ENCODE measurements at regions not wholly inside any gene's neighbourhood (a gene's known extent, or its start where the extent isn't known, plus 50 kb on each side); places are given as distances from the start of the nearest gene placed in this dataset.
A peak's percentile ranks its signal among the peaks of the same experiment; 100 is the strongest.
"Not testable (repeated sequence)": the region's sequence is repeated elsewhere in the genome, so short reads cannot be mapped to it uniquely, and the experiment has no call there.

- TF ChIP-seq CTCF (IDR thresholded peaks at IDR 0.05), result no peak
- H3K36me3 Mint-ChIP-seq (ENCODE audit: low read depth), result peaks cover 6% of the 10 kb centered on the region
These were observed 749.8 kb upstream of the NRXN1 start for GRCh38 chr2:51781691-51782090.

GRCh38 chr2:51780353-51780752 is 748.4 kb upstream of the NRXN1 start:
- DNase-seq, result no peak
- no peak for TF ChIP-seq CTCF (IDR thresholded peaks at IDR 0.05)
- H3K9me3 Mint-ChIP-seq, result peaks cover 9% of the 10 kb centered on the region
- no peak overlapping the region for H3K27ac Mint-ChIP-seq
- no peak overlapping the region for H3K4me3 Mint-ChIP-seq
- peaks cover 6% of the 10 kb centered on the region for H3K36me3 Mint-ChIP-seq (ENCODE audit: low read depth)
- H3K27me3 Mint-ChIP-seq (ENCODE audit: low read depth, poor library complexity), result no peaks in the 10 kb centered on the region
- peaks cover 4% of the 10 kb centered on the region for H3K4me1 Mint-ChIP-seq

More at GRCh38 chr2:51781691-51782090, 749.8 kb upstream of the NRXN1 start:
- Mint-ChIP-seq H3K27me3 (ENCODE audit: low read depth, poor library complexity) (no peaks in the 10 kb centered on the region), H3K4me1 (peaks cover 4% of the 10 kb centered on the region), H3K9me3 (peaks cover 9% of the 10 kb centered on the region), H3K27ac (no peak overlapping the region), H3K4me3 (no peak overlapping the region)
- DNase-seq, result no peak

- H3K4me3 Mint-ChIP-seq; H3K27me3 Mint-ChIP-seq (ENCODE audit: low read depth, poor library complexity); H3K4me1 Mint-ChIP-seq; H3K36me3 Mint-ChIP-seq (ENCODE audit: low read depth); DNase-seq: not testable (repeated sequence)
- H3K27ac Mint-ChIP-seq, result peak overlapping the region; percentile 59
- peaks cover 14% of the 10 kb centered on the region for H3K9me3 Mint-ChIP-seq
These were observed 747.8 kb upstream of the NRXN1 start for GRCh38 chr2:51779723-51780122.

- no peak for DNase-seq
- Mint-ChIP-seq H3K9me3 (peaks cover 24% of the 10 kb centered on the region), H3K36me3 (ENCODE audit: low read depth) (peaks cover 6% of the 10 kb centered on the region), H3K27ac (no peak overlapping the region), H3K4me3 (no peak overlapping the region), H3K27me3 (ENCODE audit: low read depth, poor library complexity) (no peaks in the 10 kb centered on the region), H3K4me1 (peaks cover 4% of the 10 kb centered on the region)
- no peak for TF ChIP-seq CTCF (IDR thresholded peaks at IDR 0.05)
These were observed 746.9 kb upstream of the NRXN1 start for GRCh38 chr2:51778806-51779205.

- H3K9me3 Mint-ChIP-seq, result peaks cover 50% of the 10 kb centered on the region
- not testable (repeated sequence) for H3K36me3 Mint-ChIP-seq (ENCODE audit: low read depth); H3K4me1 Mint-ChIP-seq; H3K4me3 Mint-ChIP-seq; H3K27me3 Mint-ChIP-seq (ENCODE audit: low read depth, poor library complexity); H3K27ac Mint-ChIP-seq; DNase-seq
These were observed 742.7 kb upstream of the NRXN1 start for GRCh38 chr2:51774606-51775005.

- Mint-ChIP-seq H3K4me1 (no peaks in the 10 kb centered on the region), H3K27ac (no peak overlapping the region), H3K9me3 (no peaks in the 10 kb centered on the region), H3K4me3 (no peak overlapping the region), H3K36me3 (ENCODE audit: low read depth) (no peaks in the 10 kb centered on the region), H3K27me3 (ENCODE audit: low read depth, poor library complexity) (no peaks in the 10 kb centered on the region)
- no peak for TF ChIP-seq CTCF (IDR thresholded peaks at IDR 0.05)
- no peak for DNase-seq
These were observed 728.5 kb upstream of the NRXN1 start for GRCh38 chr2:51760441-51760840.

- Mint-ChIP-seq H3K4me1 (no peaks in the 10 kb centered on the region), H3K27me3 (ENCODE audit: low read depth, poor library complexity) (no peaks in the 10 kb centered on the region), H3K27ac (no peak overlapping the region), H3K4me3 (no peak overlapping the region), H3K36me3 (ENCODE audit: low read depth) (no peaks in the 10 kb centered on the region), H3K9me3 (no peaks in the 10 kb centered on the region)
- TF ChIP-seq CTCF (IDR thresholded peaks at IDR 0.05), result no peak
- DNase-seq, result no peak
These were observed 726.1 kb upstream of the NRXN1 start for GRCh38 chr2:51758081-51758480.
